Right forelimb (tissue), 1 donor: ENCODE measurements at regions not wholly inside any gene's neighbourhood (a gene's known extent, or its start where the extent isn't known, plus 50 kb on each side); places are given as distances from the start of the nearest gene placed in this dataset.
"Not testable (repeated sequence)": the region's sequence is repeated elsewhere in the genome, so short reads cannot be mapped to it uniquely, and the experiment has no call there.

Experiments
- DNase-seq: peaks from one replicate; pipeline ENCODE4 v3.0.0-alpha.2; 2018

- no peak for DNase-seq
These were observed 349.1 kb downstream of the TCERG1L start for GRCh38 chr10:130962240-130963051.

DNA sequence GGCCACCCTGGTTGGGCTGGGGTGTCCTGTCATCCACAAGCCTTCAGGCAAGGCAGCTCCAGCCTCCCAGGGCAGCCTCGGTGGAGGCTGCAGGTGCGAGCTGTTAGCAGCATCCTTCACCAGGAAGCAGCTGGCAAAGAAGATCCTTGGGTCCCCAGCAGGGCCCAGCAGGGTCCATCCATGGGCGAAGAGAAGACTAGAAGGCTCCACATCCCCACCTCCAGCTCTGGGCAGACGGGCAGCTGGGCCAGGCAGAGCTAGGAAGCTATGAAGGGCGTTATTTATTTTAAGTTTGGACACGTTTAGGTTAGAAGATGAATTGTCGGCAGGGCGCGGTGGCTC lies 348.5 kb downstream of the TCERG1L start:
- no peak for DNase-seq

DNA sequence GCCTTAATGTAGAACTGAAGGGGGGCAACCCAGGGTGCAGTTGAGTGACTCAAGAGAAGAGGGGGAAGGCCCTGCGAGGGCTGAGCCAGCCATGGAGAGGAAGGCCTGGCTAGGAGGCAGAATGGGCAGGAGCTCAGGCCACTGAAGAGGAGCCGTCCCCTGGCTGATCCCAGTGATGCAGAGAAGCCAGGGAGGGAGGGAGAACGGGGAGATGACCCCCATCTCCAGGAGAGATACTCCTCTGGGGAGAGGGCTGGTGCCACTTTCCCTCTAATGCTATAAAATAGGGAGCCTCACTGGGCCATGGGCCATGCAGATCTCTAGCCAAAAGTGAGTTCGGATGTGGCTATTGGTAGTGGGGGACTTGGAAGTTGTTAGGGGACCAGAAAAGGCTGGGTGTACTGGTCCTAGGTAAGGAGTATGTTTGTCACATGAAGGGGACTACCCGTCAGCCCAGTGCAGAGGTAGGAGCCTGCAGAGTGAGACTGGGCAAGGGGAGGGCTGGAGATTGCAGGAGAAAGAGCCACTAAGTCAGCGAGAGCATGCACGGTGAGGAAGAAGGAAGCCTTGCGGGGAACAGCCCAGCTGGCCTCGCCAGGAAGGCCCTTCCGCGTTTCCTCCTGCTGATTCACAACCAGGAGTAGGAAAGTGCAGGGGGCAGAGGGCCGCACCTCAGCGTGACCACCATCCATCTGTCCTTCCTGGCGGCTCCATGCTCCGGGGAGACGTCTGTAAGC lies 347.6 kb downstream of the TCERG1L start:
- no peak for DNase-seq

- DNase-seq = no peak
These were observed 346.8 kb downstream of the TCERG1L start for GRCh38 chr10:130964771-130965170.

DNA sequence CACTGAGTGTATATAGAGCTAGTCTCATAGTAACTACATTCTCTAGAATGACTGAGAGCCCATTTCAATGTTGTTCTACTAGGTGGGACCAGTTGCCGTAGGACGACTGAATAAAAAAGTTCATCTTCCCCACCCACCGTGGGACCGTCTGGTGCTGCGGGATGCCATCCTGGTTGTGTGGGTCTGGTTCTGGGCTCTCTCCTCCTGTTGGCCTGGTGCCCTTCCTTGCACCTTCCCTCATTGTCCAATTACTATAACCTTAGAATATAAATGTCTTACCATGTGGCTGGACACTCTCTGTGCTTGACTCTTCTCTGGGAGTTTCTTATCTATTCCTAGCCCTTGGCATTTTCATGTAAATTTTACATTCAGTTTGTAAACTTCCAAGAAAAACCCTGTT lies 344.4 kb downstream of the TCERG1L start:
- DNase-seq = no peak

- no peak for DNase-seq
These were observed 343.7 kb downstream of the TCERG1L start for GRCh38 chr10:130967784-130968183.

GRCh38 chr10:130968511-130968910 lies 343.0 kb downstream of the TCERG1L start:
- DNase-seq = no peak

DNA sequence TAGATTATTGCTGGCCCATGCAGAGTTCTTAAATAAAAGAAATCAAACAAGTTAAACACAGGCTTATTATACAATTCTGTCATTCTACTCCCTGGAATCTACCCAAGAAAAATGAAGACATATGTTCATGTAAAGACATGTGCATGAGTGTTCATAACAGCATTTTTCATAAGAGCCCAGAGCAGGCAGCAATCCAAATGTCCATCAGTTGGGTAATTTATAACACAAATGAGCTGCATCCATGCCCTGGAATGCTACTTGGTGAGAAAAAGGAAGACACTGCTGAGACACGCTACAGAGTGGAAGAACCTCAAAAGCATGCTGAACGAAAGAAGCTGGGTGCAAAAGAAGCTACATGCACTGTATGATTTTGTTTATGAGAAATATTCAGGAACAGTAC lies 342.6 kb downstream of the TCERG1L start:
- no peak for DNase-seq

- DNase-seq = no peak
These were observed 341.8 kb downstream of the TCERG1L start for GRCh38 chr10:130969700-130970099.

DNA sequence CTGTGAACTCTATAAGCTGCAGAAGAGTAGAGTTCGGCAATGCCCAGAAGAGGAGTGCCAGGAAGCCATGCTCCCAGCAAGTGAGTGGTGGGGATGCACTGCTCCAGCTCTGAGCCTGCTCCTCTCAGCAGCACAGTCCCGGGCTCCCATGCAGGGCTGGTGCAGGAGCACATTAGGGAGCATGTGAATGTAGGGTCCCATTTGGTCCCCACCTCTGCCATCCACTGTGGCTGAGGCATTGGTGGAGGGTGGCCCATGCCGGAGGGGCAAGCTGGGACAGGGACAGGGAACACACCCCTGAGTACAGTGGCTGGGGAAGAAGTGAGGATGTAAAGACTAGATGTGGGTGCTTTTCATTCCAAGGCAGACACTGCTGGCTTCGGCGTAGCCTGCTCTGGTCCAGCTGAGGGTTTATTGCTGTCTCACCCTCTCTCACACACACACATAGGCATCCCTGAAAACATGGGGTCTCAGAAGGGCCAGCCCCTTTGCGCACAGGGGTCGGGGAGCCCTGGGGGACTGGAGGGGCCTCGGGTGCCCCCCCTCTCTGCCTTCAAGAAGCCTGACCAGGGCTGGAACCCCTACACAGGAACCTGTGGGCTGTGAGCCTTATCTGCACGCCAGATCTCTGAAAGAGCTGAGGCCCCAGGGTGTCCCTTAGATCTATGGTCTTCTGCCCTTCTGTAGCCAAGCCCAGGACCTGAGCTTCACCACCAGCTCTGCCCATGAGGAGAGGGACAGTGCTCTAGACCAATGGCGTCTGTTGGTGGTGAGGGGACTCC lies 341.0 kb downstream of the TCERG1L start:
- no peak for DNase-seq

DNA sequence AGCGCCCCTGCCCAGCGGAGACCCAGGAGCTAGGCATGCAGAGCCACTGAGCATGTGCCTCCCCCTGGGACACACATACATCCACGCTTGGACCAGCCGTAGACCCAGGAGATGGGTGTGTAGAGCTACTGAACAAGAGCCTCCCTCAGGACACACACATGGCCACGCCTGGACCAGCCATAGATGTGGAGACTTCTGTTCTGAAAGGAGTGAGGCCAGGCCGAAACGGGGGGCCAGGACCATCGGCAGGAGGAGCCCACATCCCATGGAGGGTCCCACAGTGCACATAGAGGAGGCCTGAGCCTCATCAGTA lies 340.4 kb downstream of the TCERG1L start:
- DNase-seq = no peak

- DNase-seq = no peak
These were observed 338.2 kb downstream of the TCERG1L start for GRCh38 chr10:130973127-130973839.

DNA sequence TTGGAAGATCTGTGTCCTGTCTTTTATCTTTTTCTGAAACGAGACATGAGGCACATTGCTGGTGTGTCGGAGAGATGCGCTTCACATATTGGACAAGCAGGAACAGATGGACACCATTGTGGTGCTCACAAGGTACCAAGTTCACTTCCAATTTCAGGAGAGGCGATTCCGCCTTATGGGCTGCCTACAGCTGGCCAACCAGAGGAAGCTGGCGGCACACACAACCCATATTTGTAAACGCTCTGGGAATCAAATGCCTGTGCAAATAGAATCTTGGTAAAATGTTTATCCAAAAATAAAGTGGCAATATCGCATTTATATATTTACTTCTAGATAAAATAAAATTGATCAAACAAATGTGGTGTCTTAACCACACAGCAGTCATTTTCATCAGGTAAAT lies 337.4 kb downstream of the TCERG1L start:
- no peak for DNase-seq

GRCh38 chr10:130975351-130975750 lies 336.2 kb downstream of the TCERG1L start:
- not testable (repeated sequence) for DNase-seq

DNA sequence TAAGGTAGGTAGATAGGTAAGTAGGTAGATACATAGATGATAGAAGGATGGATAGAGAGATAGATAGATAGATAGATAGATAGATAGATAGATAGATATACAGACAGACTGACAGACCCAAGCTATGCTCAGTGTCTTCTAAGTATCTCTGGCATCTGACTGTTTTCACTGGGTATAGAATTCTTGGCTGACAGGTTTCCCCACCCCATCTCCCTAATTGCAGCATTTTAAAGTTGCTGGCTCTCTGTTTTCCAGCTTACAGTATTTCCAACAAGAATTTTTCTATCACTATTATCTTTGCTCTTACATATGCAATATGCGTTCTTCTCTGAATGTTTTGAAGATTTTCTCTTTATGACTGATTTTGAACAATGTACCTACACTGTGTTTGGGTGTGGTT lies 328.7 kb downstream of the TCERG1L start:
- DNase-seq = no peak

GRCh38 chr10:130983749-130984148 lies 327.8 kb downstream of the TCERG1L start:
- no peak for DNase-seq

GRCh38 chr10:130984686-130985085 lies 326.8 kb downstream of the TCERG1L start:
- DNase-seq = no peak

DNA sequence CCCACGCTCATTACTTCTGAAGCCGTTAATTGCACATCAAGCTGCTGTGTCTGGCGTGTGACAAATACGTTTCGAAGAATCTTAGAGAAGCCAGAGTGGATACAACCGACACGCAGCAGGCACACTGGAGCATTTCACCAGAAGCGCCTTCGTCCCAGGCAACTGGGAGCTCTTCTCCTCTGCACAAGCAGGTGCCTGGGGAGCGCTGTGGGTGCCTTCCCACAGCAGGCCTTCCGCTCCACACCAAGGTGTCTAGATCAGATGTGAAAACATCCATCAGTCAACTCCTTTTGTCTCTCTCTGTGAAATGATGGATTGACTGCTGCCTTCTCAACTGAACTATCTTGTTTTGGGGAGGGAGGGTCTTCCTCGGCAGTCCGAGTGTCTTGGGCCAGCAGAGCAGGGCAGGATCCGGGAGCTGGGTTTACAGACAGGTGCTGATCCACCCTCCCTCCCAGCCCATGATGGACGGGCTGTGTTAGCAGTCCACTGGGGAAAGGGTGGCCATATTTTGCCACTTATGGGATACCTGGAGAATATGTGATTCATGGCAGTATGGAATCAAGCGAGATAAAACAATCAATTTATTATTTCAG lies 326.3 kb downstream of the TCERG1L start:
- DNase-seq = no peak

GRCh38 chr10:130986846-130987245 lies 324.7 kb downstream of the TCERG1L start:
- no peak for DNase-seq

DNA sequence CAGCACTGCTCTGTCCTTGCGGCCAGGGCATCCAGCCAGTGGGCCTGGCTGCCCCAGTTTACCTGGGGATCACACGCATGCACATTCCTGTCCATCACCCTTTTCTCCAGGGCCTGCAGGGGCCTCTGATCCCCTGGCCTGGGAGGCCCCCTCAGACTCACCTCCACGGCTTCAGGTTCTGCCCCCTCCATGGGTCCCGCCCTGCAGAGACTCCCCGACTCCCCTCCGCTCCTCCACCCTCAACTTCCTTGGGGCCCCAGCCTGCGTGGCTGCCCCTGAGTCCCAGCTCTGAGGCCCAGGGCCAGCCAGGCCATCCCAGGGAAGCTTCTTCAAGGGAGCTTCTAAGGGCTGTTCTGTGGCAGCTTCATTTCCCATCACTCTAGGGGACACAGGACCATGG lies 324.1 kb downstream of the TCERG1L start:
- DNase-seq = no peak

- no peak for DNase-seq
These were observed 321.8 kb downstream of the TCERG1L start for GRCh38 chr10:130989670-130990232.

DNA sequence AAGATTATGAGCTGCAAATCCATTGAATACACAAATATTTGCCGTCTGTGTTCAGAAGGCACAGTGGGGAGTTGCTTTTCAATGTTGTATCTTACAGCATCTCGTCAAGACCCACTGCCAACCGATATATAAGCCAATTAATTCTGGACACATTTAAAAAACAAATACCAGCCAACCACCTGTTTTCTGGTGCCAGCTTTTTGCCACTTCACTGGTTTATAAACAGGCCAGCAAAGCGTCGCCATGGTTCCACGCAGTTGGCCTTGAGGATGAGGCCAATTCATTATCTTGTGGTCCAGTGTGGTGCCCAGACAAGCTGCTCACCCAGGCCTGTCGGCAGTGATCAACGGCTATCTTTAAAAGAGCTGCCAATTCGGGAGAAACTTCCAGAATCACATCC lies 321.0 kb downstream of the TCERG1L start:
- DNase-seq = no peak
